GM21529 (cell line): ENCODE measurements at regions not wholly inside any gene's neighbourhood (a gene's known extent, or its start where the extent isn't known, plus 50 kb on each side); places are given as distances from the start of the nearest gene placed in this dataset.
"Not testable (repeated sequence)": the region's sequence is repeated elsewhere in the genome, so short reads cannot be mapped to it uniquely, and the experiment has no call there.

ENCODE experiments used
- ATAC-seq: cut with Tn5 transposase; IDR thresholded peaks from one replicate; pipeline ENCODE4 v1.9.1; 2021; ENCODE audit not compliant: unreplicated experiment

DNA sequence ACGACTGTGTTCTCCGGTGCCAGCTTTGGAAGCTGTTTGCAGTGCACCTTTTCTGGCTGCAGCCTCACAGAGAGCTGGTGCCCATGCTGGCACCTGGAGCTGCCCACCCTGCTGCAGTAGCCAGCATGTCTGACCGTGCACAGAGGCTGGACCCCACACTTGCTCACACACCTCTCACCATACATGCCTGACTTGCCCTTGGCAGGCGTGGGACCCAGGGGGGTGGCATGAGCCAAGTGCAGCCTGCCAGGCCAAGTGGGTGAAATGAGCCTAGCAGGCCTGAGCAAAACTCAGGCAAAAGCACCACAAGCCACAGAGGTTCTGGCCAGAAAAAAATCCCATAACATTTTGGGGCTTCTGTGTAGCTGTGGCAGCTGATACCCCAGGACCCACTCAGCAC is 258.8 kb downstream of the XPNPEP1 start:
- ATAC-seq = no peak

DNA sequence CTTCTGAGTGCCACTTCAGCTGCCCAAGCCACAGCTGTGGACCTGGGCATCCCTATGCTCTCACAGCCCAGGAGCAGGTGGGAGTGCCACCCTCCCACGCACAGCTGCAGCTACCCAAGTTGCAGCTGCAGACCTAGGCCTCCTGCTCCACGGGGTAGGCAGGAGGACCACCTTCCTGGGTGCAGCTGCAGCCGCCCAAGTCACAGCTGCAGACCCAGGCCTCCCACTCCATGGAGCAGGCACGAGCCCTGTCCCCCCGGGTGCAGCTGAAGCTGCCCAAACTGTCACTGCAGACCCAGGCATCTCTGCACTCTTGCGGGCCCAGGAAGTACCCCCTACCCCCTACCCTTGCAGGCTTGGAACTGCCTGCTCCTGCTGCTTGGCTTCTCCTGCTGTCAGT is 260.2 kb downstream of the XPNPEP1 start:
- no peak for ATAC-seq

DNA sequence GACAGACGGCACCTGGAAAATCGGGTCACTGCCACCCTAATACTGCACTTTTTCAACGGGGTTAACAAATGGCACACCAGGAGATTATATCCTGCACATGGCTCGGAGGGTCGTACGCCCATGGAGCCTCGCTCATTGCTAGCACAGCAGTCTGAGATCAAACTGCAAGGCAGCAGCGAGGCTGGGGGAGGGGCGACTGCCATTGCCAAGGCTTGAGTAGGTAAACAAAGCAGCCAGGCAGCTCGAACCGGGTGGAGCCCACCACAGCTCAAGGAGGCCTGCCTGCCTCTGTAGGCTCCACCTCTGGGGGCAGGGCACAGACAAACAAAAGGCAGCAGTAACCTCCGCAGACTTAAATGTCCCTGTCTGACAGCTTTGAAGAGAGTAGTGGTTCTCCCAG is 270.7 kb downstream of the XPNPEP1 start:
- not testable (repeated sequence) for ATAC-seq

DNA sequence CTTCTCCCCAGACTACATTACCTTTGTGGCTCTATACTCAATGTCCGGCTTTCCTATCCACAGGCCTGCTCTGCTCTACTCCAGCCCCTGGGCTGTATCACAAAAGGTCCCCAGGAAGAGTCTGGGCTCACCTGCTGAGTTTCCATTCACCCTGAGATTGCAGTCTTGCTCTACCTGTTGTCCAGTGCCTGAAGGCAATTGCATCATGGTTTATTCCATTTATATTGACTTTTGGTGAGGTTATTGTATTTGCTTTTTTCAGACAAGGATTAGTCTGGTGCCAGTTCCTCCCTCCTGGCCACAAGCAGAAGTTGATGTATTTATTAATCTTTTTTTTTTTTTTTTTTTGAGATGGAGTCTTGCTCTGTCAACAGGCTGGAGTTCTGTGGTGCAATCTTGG is 273.1 kb downstream of the XPNPEP1 start:
- no peak for ATAC-seq

DNA sequence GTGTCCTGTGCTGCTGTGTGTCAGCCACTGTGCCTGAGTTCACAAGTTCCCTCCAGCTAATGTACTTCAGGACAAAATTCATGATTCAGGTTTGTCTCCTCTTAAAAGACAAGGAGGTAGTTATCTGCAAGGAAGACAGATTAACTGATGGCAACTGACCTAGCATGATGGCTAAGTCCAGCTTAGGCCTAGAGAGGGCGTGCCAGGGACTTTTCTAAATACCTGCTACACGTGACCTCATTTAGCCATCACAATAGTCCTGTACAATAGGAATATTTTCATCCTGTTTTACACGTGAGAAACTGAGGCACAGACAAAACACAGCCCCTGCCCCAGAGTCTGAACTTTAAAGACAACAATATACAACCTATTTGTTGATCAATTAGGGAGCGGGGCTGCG is 275.7 kb downstream of the XPNPEP1 start:
- ATAC-seq = no peak

DNA sequence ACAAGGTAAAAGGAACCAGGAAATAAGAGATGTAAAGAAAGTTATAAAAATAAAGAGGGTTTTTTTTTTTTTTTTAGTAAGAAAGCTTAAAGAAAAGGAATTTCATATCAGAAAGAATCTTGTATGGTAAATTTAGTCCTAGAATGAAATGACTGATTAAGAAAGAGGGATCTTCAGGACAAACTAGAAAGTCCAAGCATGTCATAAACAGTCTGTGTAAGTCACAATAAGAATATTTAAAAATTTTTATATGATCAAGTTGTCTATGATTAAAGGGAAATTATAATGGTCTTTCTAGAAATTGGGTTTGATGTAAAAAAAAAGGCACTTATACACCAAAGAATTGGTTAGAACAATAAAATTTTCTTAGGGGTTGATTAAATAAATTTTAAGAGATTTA is 289.5 kb downstream of the XPNPEP1 start:
- ATAC-seq = no peak

DNA sequence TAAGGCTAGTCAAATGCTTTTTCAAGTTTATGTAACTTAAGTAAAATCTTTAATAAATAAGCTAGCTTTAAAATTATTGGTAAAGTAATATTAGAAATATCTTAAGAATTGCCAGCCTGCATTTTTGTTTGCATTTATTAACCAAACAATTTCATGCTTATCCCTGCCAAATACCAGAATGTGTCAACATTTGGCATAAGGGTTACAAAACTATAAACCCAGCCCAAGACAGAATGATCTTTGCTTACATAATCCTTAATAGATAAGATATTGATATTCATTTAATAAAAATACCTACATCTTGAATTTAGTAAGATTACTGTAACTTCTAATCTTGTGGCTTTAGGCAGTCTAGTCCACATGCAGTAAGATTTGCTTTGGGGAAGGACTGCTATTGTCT is 290.3 kb downstream of the XPNPEP1 start:
- not testable (repeated sequence) for ATAC-seq

DNA sequence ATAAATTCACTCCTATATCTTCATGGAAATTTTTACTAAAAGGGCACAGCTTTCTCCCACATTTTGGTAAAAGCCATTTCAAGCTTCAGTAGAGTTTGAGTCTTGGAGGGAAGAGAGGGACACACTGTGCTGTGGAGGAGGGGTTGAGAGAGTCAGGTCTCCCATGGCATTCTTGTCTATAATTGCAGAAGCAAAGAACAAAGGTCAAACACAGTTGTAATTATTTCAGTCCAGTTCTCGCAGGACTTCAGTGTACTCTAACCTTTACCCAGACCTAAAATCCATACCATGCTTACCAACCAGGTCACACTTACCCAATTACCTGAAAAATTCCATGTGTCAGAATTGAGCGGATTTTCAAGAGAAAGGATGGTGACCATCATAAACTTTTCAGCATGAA is 298.4 kb downstream of the XPNPEP1 start:
- no peak for ATAC-seq

DNA sequence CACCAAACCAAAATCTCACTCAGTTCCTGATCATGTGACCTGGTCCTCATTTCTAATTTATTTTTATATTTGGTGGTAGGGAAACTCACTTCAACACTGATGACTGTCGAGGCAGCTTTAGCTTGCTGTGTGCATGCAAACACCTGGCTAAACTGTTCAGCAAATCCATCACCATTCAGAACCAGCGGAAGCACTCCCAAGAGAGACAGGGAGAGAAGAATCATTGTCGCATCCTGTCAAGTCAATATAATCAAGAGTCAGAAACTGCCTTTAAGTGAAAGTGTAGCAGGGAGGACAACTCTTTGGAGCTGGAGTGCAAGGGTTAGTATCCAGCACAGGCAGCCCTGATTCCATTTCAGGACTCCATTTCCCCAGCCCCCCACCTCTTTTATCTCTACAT is 300.7 kb downstream of the XPNPEP1 start:
- no peak for ATAC-seq

DNA sequence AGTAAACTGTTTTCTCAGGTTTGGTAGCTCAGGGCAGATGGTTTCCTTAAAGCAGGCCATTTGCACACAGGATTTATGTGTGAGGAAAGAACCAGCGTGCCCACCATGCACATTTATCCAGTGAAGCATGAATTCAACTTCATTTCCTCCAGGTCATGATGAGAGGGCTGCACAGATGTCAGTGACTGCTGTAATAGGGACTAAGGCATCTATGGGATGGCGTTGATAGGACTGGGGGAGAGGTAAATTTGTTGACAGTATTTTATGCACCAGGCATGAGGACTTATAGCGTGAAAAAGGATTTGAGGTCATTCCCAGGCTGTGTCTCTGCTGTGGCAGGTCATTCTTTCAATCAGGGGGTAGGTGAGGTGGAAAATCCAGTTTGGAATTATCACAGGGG is 302.9 kb downstream of the XPNPEP1 start:
- ATAC-seq = no peak

DNA sequence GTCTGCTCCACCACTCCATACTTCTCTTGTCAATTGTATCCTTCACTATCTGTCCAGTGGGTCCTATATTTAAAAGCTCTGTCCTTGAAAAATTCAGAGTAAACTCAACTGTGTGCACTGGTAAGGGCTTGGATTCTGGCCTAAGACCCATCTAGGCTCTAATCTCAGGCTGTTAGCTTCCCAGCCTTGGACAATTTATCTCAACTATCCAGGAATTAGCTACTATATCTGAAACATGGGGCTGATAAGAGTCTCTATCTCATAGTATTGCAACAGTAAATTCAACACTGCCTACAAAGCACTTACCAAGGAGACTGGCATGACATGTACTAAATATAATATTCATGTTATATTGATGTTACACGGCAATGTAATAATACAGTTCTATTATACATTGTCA is 303.4 kb downstream of the XPNPEP1 start:
- no peak for ATAC-seq

DNA sequence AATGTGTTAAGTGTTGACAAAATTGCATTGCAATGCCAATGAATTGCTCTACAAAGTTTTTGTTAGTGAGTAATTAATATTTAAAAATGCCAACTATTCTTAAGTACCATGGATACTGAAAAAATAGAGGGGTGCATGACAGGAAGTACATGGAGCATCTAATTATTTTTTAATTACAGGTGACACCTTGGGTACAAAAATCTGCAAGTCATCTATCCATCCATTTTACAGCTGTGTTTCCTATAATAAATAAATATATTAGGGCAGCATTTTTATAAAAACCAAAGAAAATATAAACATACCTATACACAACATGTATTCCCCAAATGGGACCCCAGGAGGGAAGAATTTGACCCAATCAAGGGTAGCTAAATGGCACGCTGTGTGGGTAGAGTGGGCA is 304.6 kb downstream of the XPNPEP1 start:
- ATAC-seq = no peak

DNA sequence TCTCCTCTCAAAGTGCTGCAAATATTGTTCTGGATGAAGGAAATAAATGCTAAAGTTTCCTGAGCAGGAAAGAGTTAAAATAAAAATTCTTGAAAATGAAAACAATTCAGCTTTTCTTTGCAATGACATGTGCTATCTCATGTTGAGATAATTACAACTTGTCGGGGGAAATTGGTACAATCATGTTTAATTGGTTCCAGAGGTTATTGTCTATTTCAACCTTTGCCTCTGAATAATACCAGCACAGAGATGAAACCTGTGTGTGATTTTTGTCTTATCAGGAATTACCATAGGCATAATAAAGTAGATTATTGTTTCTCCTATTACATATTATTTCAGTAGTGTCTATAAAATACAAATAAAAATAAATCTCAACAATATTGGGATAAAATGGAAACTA is 305.0 kb downstream of the XPNPEP1 start:
- no peak for ATAC-seq

DNA sequence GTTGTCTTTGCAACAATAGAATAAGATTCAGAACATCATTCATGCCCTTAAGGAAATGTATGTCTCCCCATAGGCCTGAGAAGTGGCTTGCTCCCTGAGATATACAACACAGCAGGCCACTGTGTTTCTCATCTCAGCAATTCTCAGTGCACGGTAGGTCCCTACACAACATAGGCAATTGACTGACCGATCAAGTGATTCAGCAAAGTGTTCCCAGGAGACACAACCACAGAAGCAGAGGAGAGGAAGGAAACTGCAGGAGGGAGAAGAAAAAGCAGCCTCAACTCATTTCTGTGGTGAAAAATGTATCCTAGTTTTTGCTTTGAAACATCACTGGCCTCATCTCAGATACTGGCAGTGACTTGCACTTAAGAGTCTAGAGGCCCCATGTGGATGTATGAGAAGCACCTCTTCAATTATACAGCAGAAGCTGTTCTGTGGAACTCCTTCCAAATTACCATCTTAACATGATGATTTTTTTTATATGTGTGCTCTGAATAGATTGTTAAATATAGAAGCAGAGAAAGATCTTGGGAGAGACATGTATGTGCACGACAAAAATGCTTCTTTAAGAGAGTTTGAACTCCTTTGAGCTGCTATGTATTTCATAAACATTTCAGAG is 306.8 kb downstream of the XPNPEP1 start:
- ATAC-seq = no peak

DNA sequence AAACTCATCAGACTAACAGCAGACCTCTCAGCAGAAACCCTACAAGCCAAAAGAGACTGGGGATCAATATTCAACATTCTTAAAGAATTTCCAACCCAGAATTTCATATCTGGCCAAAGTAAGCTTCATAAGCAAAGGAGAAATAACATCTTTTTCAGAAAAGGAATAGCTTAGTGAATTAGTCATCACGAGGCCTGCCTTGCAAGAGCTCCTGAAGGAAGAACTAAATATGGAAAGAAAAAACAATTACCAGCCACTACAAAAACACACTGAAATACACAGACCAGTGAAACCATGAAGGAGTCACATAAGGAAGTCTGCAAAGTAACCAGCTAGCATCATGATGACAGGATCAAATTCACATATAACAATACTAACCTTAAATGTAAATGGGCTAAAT is 328.0 kb downstream of the XPNPEP1 start:
- ATAC-seq = not testable (repeated sequence)

DNA sequence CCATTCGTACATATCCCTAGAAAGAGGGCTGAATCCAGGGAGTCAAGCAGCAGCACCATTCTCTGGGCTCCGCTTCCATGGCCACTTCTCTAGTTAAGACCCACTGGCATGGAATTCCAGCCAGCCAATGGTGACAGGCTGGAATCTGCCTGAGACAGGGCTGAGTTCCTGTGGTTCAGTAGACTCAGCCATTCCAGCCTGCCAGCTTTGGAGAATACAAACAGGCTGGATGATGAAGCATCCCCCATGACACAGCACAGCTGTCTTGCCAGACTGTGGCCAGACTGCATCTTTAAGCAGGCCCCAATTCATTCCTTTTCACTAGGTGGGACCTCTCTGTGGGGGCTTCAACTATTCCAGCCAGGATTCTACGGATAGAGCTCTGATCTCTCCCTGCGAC is 329.6 kb downstream of the XPNPEP1 start:
- no peak for ATAC-seq

DNA sequence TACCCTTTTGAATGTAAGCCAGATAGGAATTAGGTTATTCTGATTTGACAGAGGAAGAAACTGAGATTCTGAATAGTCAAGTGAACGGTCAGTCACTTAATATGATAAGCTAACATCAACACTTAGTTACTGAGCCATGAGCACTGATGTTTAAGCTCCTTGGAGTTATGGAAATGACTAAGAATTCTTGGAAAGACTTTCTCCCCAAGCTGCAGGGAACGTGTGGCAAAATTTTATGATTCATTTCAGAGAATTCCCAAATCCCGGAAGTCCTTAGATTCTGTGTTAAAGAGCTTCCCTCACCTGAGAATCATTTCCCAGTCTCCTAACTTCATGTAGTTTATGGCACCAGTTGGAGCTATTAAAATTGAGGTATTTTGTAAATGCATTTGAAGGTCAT is 330.9 kb downstream of the XPNPEP1 start:
- ATAC-seq = no peak

DNA sequence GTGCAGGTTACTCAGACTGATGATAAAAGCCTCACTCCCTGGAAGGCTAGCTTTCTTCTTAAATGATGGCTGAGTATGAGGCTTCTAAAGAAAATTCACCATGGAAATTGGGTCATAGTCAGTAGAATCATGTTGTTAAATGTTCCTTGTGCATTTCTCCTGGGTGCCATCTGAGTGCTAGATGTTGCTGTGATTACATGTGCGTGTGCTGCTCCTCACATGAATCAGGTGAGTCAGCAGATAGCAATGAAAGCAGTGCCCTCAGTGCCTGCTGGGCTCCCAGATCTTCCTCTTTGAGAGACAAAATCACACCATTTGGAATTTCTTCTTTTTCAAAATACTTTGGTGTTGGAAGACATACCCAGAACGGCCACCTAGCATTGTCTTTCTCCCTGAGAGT is 331.7 kb downstream of the XPNPEP1 start:
- ATAC-seq = no peak

DNA sequence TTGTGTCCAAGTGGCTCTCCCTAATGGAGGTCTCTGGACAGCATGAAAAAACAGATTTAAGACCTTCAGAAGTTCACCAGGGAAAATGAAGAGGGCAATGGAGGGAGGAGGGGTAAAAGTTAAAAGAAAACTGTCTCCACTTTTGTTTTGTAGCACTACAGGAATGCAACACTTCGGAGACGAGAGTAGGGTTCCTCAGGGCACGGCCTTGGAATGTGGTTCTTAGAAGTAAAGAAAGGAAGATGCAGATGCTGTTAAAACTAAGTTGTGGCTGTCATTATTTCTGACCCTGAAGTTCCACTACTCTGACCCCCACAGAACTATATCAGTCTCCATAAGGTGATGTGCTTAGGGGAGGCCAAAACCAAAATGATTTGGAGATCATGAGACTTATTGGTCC is 335.1 kb downstream of the XPNPEP1 start:
- no peak for ATAC-seq

DNA sequence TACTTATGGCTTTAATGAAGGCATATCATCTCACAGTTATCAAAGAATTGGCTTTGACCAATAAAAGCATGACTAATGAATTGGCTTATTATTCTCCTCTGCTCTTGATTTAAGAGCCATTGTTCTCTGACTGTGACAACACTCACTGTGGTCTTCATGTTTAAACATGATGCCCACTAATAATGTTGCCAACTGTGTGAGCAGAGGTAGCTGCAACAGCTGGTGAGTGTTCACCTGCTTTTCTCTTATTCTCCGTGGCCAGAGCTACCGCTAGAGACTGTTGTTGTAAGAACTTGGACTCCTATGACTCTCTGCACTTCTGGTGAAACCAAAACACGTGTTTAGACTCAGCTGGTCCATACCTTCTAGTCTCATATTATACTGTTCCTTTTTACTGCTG is 335.9 kb downstream of the XPNPEP1 start:
- no peak for ATAC-seq

DNA sequence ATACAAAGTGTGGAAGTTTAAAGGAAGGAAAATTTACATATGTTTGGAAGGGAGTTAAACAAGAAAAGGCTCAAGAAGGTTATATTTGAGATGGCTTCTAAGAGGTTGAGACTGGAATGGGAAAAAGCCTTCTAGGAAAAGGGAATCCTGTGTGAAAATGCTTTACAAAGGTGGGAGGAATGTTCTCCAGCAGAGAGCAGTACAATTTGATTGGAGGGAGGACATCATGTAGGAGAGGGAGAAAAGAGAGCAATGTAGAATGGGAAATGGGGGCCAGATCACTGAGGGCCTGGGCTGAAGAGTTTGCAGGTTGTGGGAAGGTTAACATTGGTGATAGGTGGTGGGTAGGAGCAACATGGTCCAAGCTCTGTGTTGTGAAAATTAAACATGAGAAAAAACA is 366.9 kb downstream of the XPNPEP1 start:
- ATAC-seq = no peak

DNA sequence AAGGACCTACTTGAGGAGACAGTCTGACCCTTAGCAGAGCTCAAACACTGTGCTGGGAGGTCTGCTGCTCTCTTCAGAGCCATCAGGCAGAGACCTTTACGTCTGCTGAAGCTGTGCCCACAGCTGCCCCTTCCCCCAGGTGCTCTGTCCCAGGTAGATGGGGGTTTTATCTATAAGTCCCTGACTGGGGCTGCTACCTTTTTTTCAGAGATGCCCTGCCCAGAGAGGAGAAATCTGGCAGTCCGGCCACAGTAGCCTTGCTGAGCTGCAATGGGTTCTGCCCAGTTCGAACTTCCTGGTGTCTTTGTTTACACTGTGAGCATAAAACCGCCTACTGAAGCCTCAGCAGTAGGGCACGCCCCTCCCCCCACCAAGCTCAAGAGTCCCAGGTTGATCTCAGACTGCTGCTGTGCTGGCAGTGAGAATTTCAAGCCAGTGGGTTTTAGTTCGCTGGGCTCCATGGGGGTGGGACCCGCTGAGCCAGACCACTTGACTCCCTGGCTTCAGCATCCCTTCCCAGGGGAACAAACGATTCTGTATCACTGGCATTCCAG is 381.2 kb downstream of the XPNPEP1 start:
- ATAC-seq = not testable (repeated sequence)

DNA sequence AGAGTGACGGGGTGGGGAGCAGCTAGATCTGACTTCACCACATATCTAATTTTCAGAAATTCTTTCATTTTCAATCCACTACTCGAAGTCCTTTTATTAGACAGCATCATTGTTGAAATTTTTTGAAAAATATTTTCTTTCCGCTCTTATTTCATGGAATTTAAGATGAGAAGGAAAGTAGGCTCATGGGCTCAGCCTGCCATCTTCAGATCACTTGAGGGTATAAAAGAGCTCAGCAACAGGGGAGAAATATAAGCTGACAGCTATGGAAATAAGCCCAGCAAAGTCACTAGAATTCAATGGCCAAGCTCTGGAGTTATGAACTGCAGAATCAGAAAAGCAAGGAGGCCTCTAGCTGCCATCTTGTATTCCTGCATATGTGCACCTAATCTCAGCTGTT is 389.1 kb downstream of the XPNPEP1 start:
- no peak for ATAC-seq
